Activated CD4-positive, alpha-beta T cell treated with anti-CD3 and anti-CD28 coated beads, Interleukin-2, amount 10 ng/mL, durations not matched to agents 24 days and 14 days (primary cell): ENCODE measurements at regions not wholly inside any gene's neighbourhood (a gene's known extent, or its start where the extent isn't known, plus 50 kb on each side); places are given as distances from the start of the nearest gene placed in this dataset.
A peak's percentile ranks its signal among the peaks of the same experiment; 100 is the strongest.

Experiments
- DNase-seq: peaks from one replicate; pipeline ENCODE4 v3.0.0; 2022
- H3K27ac Mint-ChIP-seq: one replicate; pipeline ENCODE4 v1.8.0; 2022; ENCODE audit warnings: mild to moderate bottlenecking, mixed read lengths
- H3K27me3 Mint-ChIP-seq: one replicate; pipeline ENCODE4 v1.8.0; 2022; ENCODE audit warnings: mixed read lengths
- H3K36me3 Mint-ChIP-seq: one replicate; pipeline ENCODE4 v1.8.0; 2022; ENCODE audit warnings: low read depth, mild to moderate bottlenecking, mixed read lengths
- H3K4me1 Mint-ChIP-seq: one replicate; pipeline ENCODE4 v1.8.0; 2021; ENCODE audit warnings: mixed read lengths
- H3K4me3 Mint-ChIP-seq: one replicate; pipeline ENCODE4 v1.8.0; 2022; ENCODE audit warnings: mild to moderate bottlenecking, moderate library complexity, mixed read lengths
- H3K9me3 Mint-ChIP-seq: one replicate; pipeline ENCODE4 v1.8.0; 2021; ENCODE audit warnings: mixed read lengths
- intact Hi-C: fragments of 100-400 bp; cut with micrococcal nuclease; formaldehyde crosslinking; loops from one replicate; pipeline ENCODE4 v1.15.1; 2023

GRCh38 chr20:23206061-23206460, 119.9 kb upstream of the CD93 start:
- no peaks in the 10 kb centered on the region for H3K9me3 Mint-ChIP-seq
- H3K36me3 Mint-ChIP-seq, result no peaks in the 10 kb centered on the region
- intact Hi-C loops, result no loop called here
- peaks cover 13% of the 10 kb centered on the region for H3K27me3 Mint-ChIP-seq
- DNase-seq, result no peak
- no peak overlapping the region for H3K27ac Mint-ChIP-seq
- H3K4me3 Mint-ChIP-seq, result no peak overlapping the region
- no peaks in the 10 kb centered on the region for H3K4me1 Mint-ChIP-seq

GRCh38 chr20:23205611-23206041, 119.5 kb upstream of the CD93 start:
- Mint-ChIP-seq H3K27me3 (peaks cover 15% of the 10 kb centered on the region), H3K9me3 (no peaks in the 10 kb centered on the region), H3K36me3 (no peaks in the 10 kb centered on the region), H3K4me1 (no peaks in the 10 kb centered on the region), H3K27ac (no peak overlapping the region), H3K4me3 (no peak overlapping the region)
- no peak for DNase-seq
- intact Hi-C loops, result no loop called here

GRCh38 chr20:23205211-23205610, 119.1 kb upstream of the CD93 start:
- DNase-seq, result no peak
- Mint-ChIP-seq H3K36me3 (no peaks in the 10 kb centered on the region), H3K4me1 (no peaks in the 10 kb centered on the region), H3K27ac (no peak overlapping the region), H3K27me3 (peaks cover 16% of the 10 kb centered on the region), H3K4me3 (no peak overlapping the region), H3K9me3 (no peaks in the 10 kb centered on the region)
- intact Hi-C loops, result no loop called here

GRCh38 chr20:23203951-23204730, 118.0 kb upstream of the CD93 start:
- Mint-ChIP-seq H3K27ac (no peak overlapping the region), H3K36me3 (no peaks in the 10 kb centered on the region), H3K4me1 (no peaks in the 10 kb centered on the region), H3K9me3 (no peaks in the 10 kb centered on the region), H3K27me3 (peaks cover 19% of the 10 kb centered on the region), H3K4me3 (no peak overlapping the region)
- intact Hi-C loops, result no loop called here
- DNase-seq, result no peak

GRCh38 chr20:23203310-23203709, 117.2 kb upstream of the CD93 start:
- Mint-ChIP-seq H3K27me3 (peaks cover 23% of the 10 kb centered on the region), H3K36me3 (no peaks in the 10 kb centered on the region), H3K27ac (no peak overlapping the region), H3K9me3 (no peaks in the 10 kb centered on the region), H3K4me1 (no peaks in the 10 kb centered on the region), H3K4me3 (no peak overlapping the region)
- DNase-seq, result no peak
- intact Hi-C loops, result no loop called here

- H3K27ac Mint-ChIP-seq, result no peak overlapping the region
- no peaks in the 10 kb centered on the region for H3K36me3 Mint-ChIP-seq
- H3K4me3 Mint-ChIP-seq, result no peak overlapping the region
- H3K9me3 Mint-ChIP-seq, result no peaks in the 10 kb centered on the region
- DNase-seq, result no peak
- H3K4me1 Mint-ChIP-seq, result no peaks in the 10 kb centered on the region
- peaks cover 32% of the 10 kb centered on the region for H3K27me3 Mint-ChIP-seq
- intact Hi-C loops, result no loop called here
Observed at GRCh38 chr20:23201658-23202057, 115.5 kb upstream of the CD93 start.

- Mint-ChIP-seq H3K27ac (no peak overlapping the region), H3K9me3 (no peaks in the 10 kb centered on the region), H3K4me3 (no peak overlapping the region), H3K27me3 (peaks cover 32% of the 10 kb centered on the region), H3K4me1 (no peaks in the 10 kb centered on the region), H3K36me3 (no peaks in the 10 kb centered on the region)
- DNase-seq, result peak; percentile 62
- intact Hi-C loops, result no loop called here
Observed at GRCh38 chr20:23200914-23201313, 114.8 kb upstream of the CD93 start.

GRCh38 chr20:23200413-23200812, 114.3 kb upstream of the CD93 start:
- intact Hi-C loops, result no loop called here
- no peak for DNase-seq
- Mint-ChIP-seq H3K4me3 (no peak overlapping the region), H3K9me3 (no peaks in the 10 kb centered on the region), H3K27me3 (peaks cover 32% of the 10 kb centered on the region), H3K27ac (no peak overlapping the region), H3K36me3 (no peaks in the 10 kb centered on the region), H3K4me1 (no peaks in the 10 kb centered on the region)

- Mint-ChIP-seq H3K4me3 (no peak overlapping the region), H3K9me3 (no peaks in the 10 kb centered on the region), H3K27me3 (peaks cover 33% of the 10 kb centered on the region), H3K27ac (no peak overlapping the region), H3K4me1 (no peaks in the 10 kb centered on the region), H3K36me3 (no peaks in the 10 kb centered on the region)
- intact Hi-C loops, result no loop called here
- no peak for DNase-seq
Observed at GRCh38 chr20:23199356-23199755, 113.2 kb upstream of the CD93 start.

- no peak overlapping the region for H3K4me3 Mint-ChIP-seq
- DNase-seq, result no peak
- intact Hi-C loops, result no loop called here
- no peaks in the 10 kb centered on the region for H3K36me3 Mint-ChIP-seq
- H3K9me3 Mint-ChIP-seq, result no peaks in the 10 kb centered on the region
- H3K27ac Mint-ChIP-seq, result no peak overlapping the region
- H3K4me1 Mint-ChIP-seq, result no peaks in the 10 kb centered on the region
- peaks cover 34% of the 10 kb centered on the region for H3K27me3 Mint-ChIP-seq
Observed at GRCh38 chr20:23198815-23199214, 112.7 kb upstream of the CD93 start.

GRCh38 chr20:23197836-23198235, 111.7 kb upstream of the CD93 start:
- Mint-ChIP-seq H3K9me3 (no peaks in the 10 kb centered on the region), H3K4me3 (no peak overlapping the region), H3K36me3 (no peaks in the 10 kb centered on the region), H3K27ac (no peak overlapping the region), H3K4me1 (no peaks in the 10 kb centered on the region), H3K27me3 (peaks cover 33% of the 10 kb centered on the region)
- intact Hi-C loops, result no loop called here
- DNase-seq, result no peak

GRCh38 chr20:23195636-23196035, 109.5 kb upstream of the CD93 start:
- Mint-ChIP-seq H3K36me3 (no peaks in the 10 kb centered on the region), H3K9me3 (no peaks in the 10 kb centered on the region), H3K27ac (no peak overlapping the region), H3K4me3 (no peak overlapping the region), H3K27me3 (peaks cover 27% of the 10 kb centered on the region), H3K4me1 (no peaks in the 10 kb centered on the region)
- no peak for DNase-seq
- intact Hi-C loops, result no loop called here

- Mint-ChIP-seq H3K9me3 (no peaks in the 10 kb centered on the region), H3K27me3 (peaks cover 21% of the 10 kb centered on the region), H3K27ac (no peak overlapping the region), H3K4me3 (no peak overlapping the region), H3K4me1 (no peaks in the 10 kb centered on the region), H3K36me3 (no peaks in the 10 kb centered on the region)
- DNase-seq, result no peak
- intact Hi-C loops, result no loop called here
Observed at GRCh38 chr20:23193801-23194384, 107.8 kb upstream of the CD93 start.

- H3K4me1 Mint-ChIP-seq, result no peaks in the 10 kb centered on the region
- H3K27me3 Mint-ChIP-seq, result peaks cover 14% of the 10 kb centered on the region
- H3K36me3 Mint-ChIP-seq, result no peaks in the 10 kb centered on the region
- no peak for DNase-seq
- H3K4me3 Mint-ChIP-seq, result no peak overlapping the region
- no peaks in the 10 kb centered on the region for H3K9me3 Mint-ChIP-seq
- intact Hi-C loops, result no loop called here
- no peak overlapping the region for H3K27ac Mint-ChIP-seq
Observed at GRCh38 chr20:23192469-23192868, 106.3 kb upstream of the CD93 start.

GRCh38 chr20:23190557-23190956, 104.4 kb upstream of the CD93 start:
- H3K27ac Mint-ChIP-seq, result no peak overlapping the region
- H3K36me3 Mint-ChIP-seq, result no peaks in the 10 kb centered on the region
- H3K4me3 Mint-ChIP-seq, result no peak overlapping the region
- no peaks in the 10 kb centered on the region for H3K9me3 Mint-ChIP-seq
- intact Hi-C loops, result no loop called here
- peaks cover 8% of the 10 kb centered on the region for H3K27me3 Mint-ChIP-seq
- no peak for DNase-seq
- no peaks in the 10 kb centered on the region for H3K4me1 Mint-ChIP-seq
